Endothelial cell of umbilical vein (primary cell): ENCODE measurements at regions not wholly inside any gene's neighbourhood (a gene's known extent, or its start where the extent isn't known, plus 50 kb on each side); places are given as distances from the start of the nearest gene placed in this dataset.
"Not testable (repeated sequence)": the region's sequence is repeated elsewhere in the genome, so short reads cannot be mapped to it uniquely, and the experiment has no call there.

ENCODE experiments used
- BruUV-seq: library from RNA; stranded (reverse); fragments of 400-500 nt; replicated peaks from 2 replicates; lab custom pipeline; 2021; lab: Mats Ljungman, UMichigan
- CTCF ChIA-PET: fragments of 300-600, 350-600 bp; sonication (Branson Sonifier 250); formaldehyde crosslinking; loops from one replicate; lab custom pipeline; 2021; ENCODE audit warnings: antibody characterized with exemption, inconsistent platforms; lab: Charles Lee
- POLR2A ChIA-PET: fragments of 300-600, 350-600 bp; sonication (Branson Sonifier 250); formaldehyde crosslinking; loops from one replicate; lab custom pipeline; 2021; ENCODE audit warnings: antibody characterized with exemption, inconsistent platforms; lab: Charles Lee
- DNase-seq: peaks from one replicate; pipeline ENCODE4 v3.0.0-alpha.2; 2011; ENCODE audit warnings: low read depth, low spot score
- FAIRE-seq: peaks from 2 replicates; lab custom pipeline; 2011; peaks lifted over from hg19 to GRCh38; lab: Jason Lieb, UNC
- H2AFZ ChIP-seq: 2 replicates; pipeline ENCODE4 v1.6.0; 2012; ENCODE audit warnings: low read depth, low read length, control low read depth, inconsistent platforms
- H3K27ac ChIP-seq: 2 replicates; pipeline ENCODE4 v1.5.1; 2011; ENCODE audit warnings: low read depth, mild to moderate bottlenecking, control low read depth, low read length, moderate library complexity; ENCODE audit not compliant: insufficient read depth
- H3K27me3 ChIP-seq, 2 experiments: 2 replicates each; pipeline versions ENCODE4 v1.6.0 to v1.6.1; 2011; ENCODE audit warnings: low read length in 2 of 2, mixed read lengths in 1 of 2; ENCODE audit not compliant: control insufficient read depth in 2 of 2, insufficient read depth in 2 of 2
- H3K36me3 ChIP-seq, 2 experiments: 2 replicates in 1 of 2; 3 replicates in 1 of 2; pipeline ENCODE4 v1.5.1; 2011; ENCODE audit warnings: low read length in 2 of 2, mild to moderate bottlenecking in 1 of 2, moderate library complexity in 1 of 2; ENCODE audit not compliant: control insufficient read depth in 2 of 2, insufficient read depth in 2 of 2; ENCODE audit errors: extremely low read depth in 1 of 2
- H3K4me1 ChIP-seq: 3 replicates; pipeline ENCODE4 v1.5.1; 2011; ENCODE audit warnings: mild to moderate bottlenecking, low read length; ENCODE audit not compliant: control insufficient read depth, insufficient read depth; ENCODE audit errors: extremely low read depth
- H3K4me2 ChIP-seq: 2 replicates; pipeline ENCODE4 v1.6.1; 2011; ENCODE audit warnings: low read length, control low read depth, mixed read lengths; ENCODE audit not compliant: insufficient read depth
- H3K4me3 ChIP-seq, 3 experiments: fragments of 200-600 bp in 1 of 3; sonication (generic), shearing (Covaris generic) in 1 of 3; replicated peaks in 1 of 3; 2 replicates each; pipeline ENCODE4 v1.5.1; 2011 to 2016; ENCODE audit warnings: control low read depth in 3 of 3, low read length in 3 of 3, mild to moderate bottlenecking in 2 of 3, inconsistent platforms in 1 of 3, low read depth in 1 of 3, moderate library complexity in 1 of 3; ENCODE audit not compliant: insufficient read depth in 1 of 3
- H3K79me2 ChIP-seq: 2 replicates; pipeline ENCODE4 v1.6.0; 2012; ENCODE audit warnings: low read length, inconsistent platforms; ENCODE audit not compliant: control insufficient read depth, insufficient read depth
- H3K9ac ChIP-seq: replicated peaks from 2 replicates; pipeline ENCODE3; 2011; ENCODE audit warnings: low read length, control low read depth; ENCODE audit not compliant: insufficient read depth; ENCODE audit errors: extremely low read depth
- H3K9me1 ChIP-seq: replicated peaks from 3 replicates; pipeline ENCODE4 v1.6.0; 2011; ENCODE audit warnings: mild to moderate bottlenecking, low read length; ENCODE audit not compliant: control insufficient read depth, insufficient read depth; ENCODE audit errors: extremely low read depth
- H3K9me3 ChIP-seq: replicated peaks from 2 replicates; pipeline ENCODE4 v1.5.1; 2012; ENCODE audit warnings: low read length, inconsistent platforms; ENCODE audit not compliant: control insufficient read depth, insufficient read depth
- H4K20me1 ChIP-seq: replicated peaks from 2 replicates; pipeline ENCODE3; 2011; ENCODE audit warnings: mild to moderate bottlenecking, low read length; ENCODE audit not compliant: control insufficient read depth, insufficient read depth; ENCODE audit errors: extremely low read depth
- GATA2 ChIP-seq: IDR thresholded peaks from 2 replicates; pipeline ENCODE4 v1.7.0; 2011; ENCODE audit warnings: low read depth, mild to moderate bottlenecking, moderate library complexity, mixed read lengths, low read length; ENCODE audit not compliant: insufficient read length, insufficient read depth
- MAX ChIP-seq: IDR thresholded peaks from 2 replicates; pipeline ENCODE4 v1.6.1; 2011; ENCODE audit not compliant: insufficient read depth, insufficient read length
- dilution Hi-C: fragments of 300-500 bp; cut with MboI; formaldehyde crosslinking; loops from one replicate; pipeline ENCODE4 v1.15.0; 2019; ENCODE audit warnings: low sequenced_read_pairs; ENCODE audit not compliant: extremely low pct_ligation_motif_present
- intact Hi-C: fragments of 100-400 bp; cut with micrococcal nuclease; formaldehyde crosslinking; loops from one replicate; pipeline ENCODE4 v1.10.0; 2022
- TF ChIP-seq, protein P1 (sequence below), 2 donors: IDR thresholded peaks; 1 replicate in 1 of 2; 2 replicates in 1 of 2; pipeline ENCODE4 v1.5.1; 2011; ENCODE audit warnings: low read length in 2 of 2, mild to moderate bottlenecking in 2 of 2, moderate library complexity in 2 of 2, control low read depth in 1 of 2, inconsistent platforms in 1 of 2, low read depth in 1 of 2; ENCODE audit not compliant: insufficient read depth in 1 of 2; ENCODE audit errors: extremely low read depth in 1 of 2

GRCh38 chr12:82627799-82628198 lies 58.9 kb upstream of the TMTC2 start:
- Histone ChIP-seq H3K9me1 (no peaks in the 10 kb centered on the region), H3K4me1 (no peaks in the 10 kb centered on the region), H3K36me3 (no peaks in the 10 kb centered on the region), H4K20me1 (no peaks in the 10 kb centered on the region), H3K27ac (no peak overlapping the region), H3K9ac (no peak overlapping the region), H3K79me2 (no peaks in the 10 kb centered on the region), H3K9me3 (no peaks in the 10 kb centered on the region), H3K4me3 (no peak overlapping the region), H2AFZ (peak overlapping the region; percentile 42), H3K27me3 (no peaks in the 10 kb centered on the region), H3K4me2 (no peak overlapping the region)
- ChIA-PET POLR2A (no interaction called here), CTCF (interaction anchor here (1.2 kb wide), 5 partner anchors 100 to 1875 kb away, joined by 4 to 6 read pairs (median 5); partner anchors contain the start of genes CCDC59 and METTL25)
- BruUV-seq, result no TSS peak
- DNase-seq, result peak; percentile 46
- dilution Hi-C loops (no loop called here), intact Hi-C loops (loop anchor here (1.0 kb wide), 2 partner anchors 100 to 243 kb away; no protein-coding TSS in a partner anchor)
- TF ChIP-seq, protein P1, sequence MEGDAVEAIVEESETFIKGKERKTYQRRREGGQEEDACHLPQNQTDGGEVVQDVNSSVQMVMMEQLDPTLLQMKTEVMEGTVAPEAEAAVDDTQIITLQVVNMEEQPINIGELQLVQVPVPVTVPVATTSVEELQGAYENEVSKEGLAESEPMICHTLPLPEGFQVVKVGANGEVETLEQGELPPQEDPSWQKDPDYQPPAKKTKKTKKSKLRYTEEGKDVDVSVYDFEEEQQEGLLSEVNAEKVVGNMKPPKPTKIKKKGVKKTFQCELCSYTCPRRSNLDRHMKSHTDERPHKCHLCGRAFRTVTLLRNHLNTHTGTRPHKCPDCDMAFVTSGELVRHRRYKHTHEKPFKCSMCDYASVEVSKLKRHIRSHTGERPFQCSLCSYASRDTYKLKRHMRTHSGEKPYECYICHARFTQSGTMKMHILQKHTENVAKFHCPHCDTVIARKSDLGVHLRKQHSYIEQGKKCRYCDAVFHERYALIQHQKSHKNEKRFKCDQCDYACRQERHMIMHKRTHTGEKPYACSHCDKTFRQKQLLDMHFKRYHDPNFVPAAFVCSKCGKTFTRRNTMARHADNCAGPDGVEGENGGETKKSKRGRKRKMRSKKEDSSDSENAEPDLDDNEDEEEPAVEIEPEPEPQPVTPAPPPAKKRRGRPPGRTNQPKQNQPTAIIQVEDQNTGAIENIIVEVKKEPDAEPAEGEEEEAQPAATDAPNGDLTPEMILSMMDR (IDR thresholded peaks at IDR 0.05; ENCODE audit: extremely low read depth in 1 of 2, insufficient read depth in 1 of 2, low read depth in 1 of 2, low read length in 2 of 2), result peak in 1 of 2 donors; percentile 47
- TF ChIP-seq MAX, result no peak
- no peak for TF ChIP-seq GATA2
- peak; percentile 61 for FAIRE-seq

- dilution Hi-C loops, H4K20me1 ChIP-seq, DNase-seq, FAIRE-seq, H3K79me2 ChIP-seq, H2AFZ ChIP-seq, H3K9me3 ChIP-seq, BruUV-seq, POLR2A ChIA-PET, H3K9me1 ChIP-seq, intact Hi-C loops, H3K4me2 ChIP-seq, H3K27ac ChIP-seq, H3K27me3 ChIP-seq, H3K4me1 ChIP-seq, H3K9ac ChIP-seq, H3K36me3 ChIP-seq, H3K4me3 ChIP-seq: not testable (repeated sequence)
- CTCF ChIA-PET, result interaction anchor here (1.2 to 1.5 kb wide), 2 partner anchors 12 to 51 kb away, joined by 3 to 6 read pairs; no protein-coding TSS in a partner anchor
Observed at GRCh38 chr12:82634495-82635258, 52.0 kb upstream of the TMTC2 start.
